ENCODE measurements at regions not wholly inside any gene's neighbourhood (a gene's known extent, or its start where the extent isn't known, plus 50 kb on each side); places are given as distances from the start of the nearest gene placed in this dataset.

- H3K4me3 ChIP-seq = no peak overlapping the region
- H3K4me1 ChIP-seq = peaks cover 2 to 10% (median 2%) of the 10 kb centered on the region in 3 donors
- H3K27me3 ChIP-seq = no peaks in the 10 kb centered on the region
- H3K9me3 ChIP-seq = no peaks in the 10 kb centered on the region
- TF ChIP-seq EP300 (IDR thresholded peaks at IDR 0.05) (no peak), POLR2AphosphoS5 (IDR thresholded peaks at IDR 0.05) (no peak), CTCF (IDR thresholded peaks at IDR 0.05) (no peak), POLR2A (IDR thresholded peaks at IDR 0.05) (no peak)
- 0 to 29% methylated on average over 2 to 3 of the region's 3 CpGs for WGBS, 2 donors (ENCODE audit: low coverage in 1 of 2)
- no peak for ATAC-seq
- H3K27ac ChIP-seq = no peak overlapping the region
- H3K36me3 ChIP-seq = no peaks in the 10 kb centered on the region
Measured at GRCh38 chr13:74438901-74439300, 304.7 kb upstream of the KLF12 start.

GRCh38 chr13:74434782-74435181 lies 300.6 kb upstream of the KLF12 start:
- WGBS, 2 donors (ENCODE audit: low coverage in 1 of 2) = 77 to 96% methylated on average over 2 of the region's 2 CpGs
- Histone ChIP-seq H3K4me3 (no peak overlapping the region), H3K27me3 (no peaks in the 10 kb centered on the region), H3K27ac (no peak overlapping the region), H3K9me3 (no peaks in the 10 kb centered on the region), H3K4me1 (no peaks in the 10 kb centered on the region), H3K36me3 (no peaks in the 10 kb centered on the region)
- TF ChIP-seq POLR2AphosphoS5 (IDR thresholded peaks at IDR 0.05) (no peak), CTCF (IDR thresholded peaks at IDR 0.05) (no peak)
- ATAC-seq = no peak

GRCh38 chr13:74424455-74424854 lies 290.3 kb upstream of the KLF12 start:
- Histone ChIP-seq H3K27ac (no peak overlapping the region), H3K27me3 (no peaks in the 10 kb centered on the region), H3K4me3 (no peak overlapping the region), H3K4me1 (no peaks in the 10 kb centered on the region), H3K36me3 (no peaks in the 10 kb centered on the region), H3K9me3 (no peaks in the 10 kb centered on the region)
- ATAC-seq = no peak
- TF ChIP-seq POLR2A (IDR thresholded peaks at IDR 0.05) (no peak), POLR2AphosphoS5 (IDR thresholded peaks at IDR 0.05) (no peak), EP300 (IDR thresholded peaks at IDR 0.05) (no peak), CTCF (IDR thresholded peaks at IDR 0.05) (no peak)
- WGBS, 2 donors (ENCODE audit: low coverage in 1 of 2) = 97 to 100% methylated on average over 3 of the region's 3 CpGs

- no peak for ATAC-seq
- Histone ChIP-seq H3K9me3 (no peaks in the 10 kb centered on the region), H3K27ac (no peak overlapping the region), H3K36me3 (no peaks in the 10 kb centered on the region), H3K4me1 (no peaks in the 10 kb centered on the region), H3K27me3 (no peaks in the 10 kb centered on the region), H3K4me3 (no peak overlapping the region)
- 79 to 90% methylated on average over 3 of the region's 3 CpGs for WGBS, 2 donors (ENCODE audit: low coverage in 1 of 2)
- TF ChIP-seq POLR2A (IDR thresholded peaks at IDR 0.05) = no peak
- TF ChIP-seq CTCF (IDR thresholded peaks at IDR 0.05) = no peak
- TF ChIP-seq EP300 (IDR thresholded peaks at IDR 0.05) = no peak
- TF ChIP-seq POLR2AphosphoS5 (IDR thresholded peaks at IDR 0.05) = no peak
Measured at GRCh38 chr13:74423434-74423833, 289.2 kb upstream of the KLF12 start.

- H3K4me1 ChIP-seq = no peaks in the 10 kb centered on the region
- H3K9me3 ChIP-seq = peaks cover 0 to 6% (median 0%) of the 10 kb centered on the region in 3 donors
- H3K36me3 ChIP-seq = no peaks in the 10 kb centered on the region
- no peak for ATAC-seq
- H3K4me3 ChIP-seq = no peak overlapping the region
- TF ChIP-seq POLR2A (IDR thresholded peaks at IDR 0.05) (no peak), POLR2AphosphoS5 (IDR thresholded peaks at IDR 0.05) (no peak), CTCF (IDR thresholded peaks at IDR 0.05) (no peak), EP300 (IDR thresholded peaks at IDR 0.05) (no peak)
- whole genome bisulfite sequencing, 2 donors (ENCODE audit: low coverage in 1 of 2) = no CpG with 5 or more reads among the region's 6 CpGs
- H3K27me3 ChIP-seq = no peaks in the 10 kb centered on the region
- H3K27ac ChIP-seq = no peak overlapping the region
Measured at GRCh38 chr13:74414458-74414857, 280.3 kb upstream of the KLF12 start.

Data from gastroesophageal sphincter (tissue), 4 donors.